Body of pancreas (tissue), 4 donors: ENCODE measurements at regions not wholly inside any gene's neighbourhood (a gene's known extent, or its start where the extent isn't known, plus 50 kb on each side); places are given as distances from the start of the nearest gene placed in this dataset.

ENCODE experiments used
- POLR2A ChIP-seq, 3 donors: fragments of 450-650 bp; IDR thresholded peaks; one replicate each; pipeline ENCODE4 v1.6.1; 2016; ENCODE audit warnings: antibody characterized with exemption in 3 of 3, mild to moderate bottlenecking in 2 of 3
- TF ChIP-seq, protein P1 (sequence below), 7 experiments: fragments of 450-650 bp in 4 of 7; fragments of 200-600 bp in 3 of 7; sonication (generic) in 3 of 7; IDR thresholded peaks; one replicate each; pipeline ENCODE4 v1.5.1; 2016 to 2019; ENCODE audit warnings: antibody characterized with exemption in 7 of 7

DNA sequence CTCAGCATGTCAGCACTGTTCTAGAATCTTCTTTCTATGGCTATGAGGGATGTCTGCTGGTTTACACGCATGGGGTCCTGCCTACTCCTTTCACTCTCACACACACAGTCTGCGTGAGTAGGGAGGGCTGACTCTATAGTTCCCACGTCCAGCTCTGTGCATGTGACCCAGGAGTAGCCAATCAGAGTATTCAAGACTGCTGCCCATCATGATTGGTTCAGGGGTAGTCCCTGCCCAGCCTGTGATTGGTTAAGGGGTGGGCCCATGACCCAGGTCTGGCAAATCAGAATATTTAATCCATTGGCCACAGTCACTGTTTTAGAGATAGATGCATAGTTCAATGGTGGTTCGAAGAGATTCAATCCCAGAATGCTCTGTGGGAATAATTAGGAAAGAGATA lies 151.3 kb upstream of the IRX3 start:
- TF ChIP-seq, protein P1, sequence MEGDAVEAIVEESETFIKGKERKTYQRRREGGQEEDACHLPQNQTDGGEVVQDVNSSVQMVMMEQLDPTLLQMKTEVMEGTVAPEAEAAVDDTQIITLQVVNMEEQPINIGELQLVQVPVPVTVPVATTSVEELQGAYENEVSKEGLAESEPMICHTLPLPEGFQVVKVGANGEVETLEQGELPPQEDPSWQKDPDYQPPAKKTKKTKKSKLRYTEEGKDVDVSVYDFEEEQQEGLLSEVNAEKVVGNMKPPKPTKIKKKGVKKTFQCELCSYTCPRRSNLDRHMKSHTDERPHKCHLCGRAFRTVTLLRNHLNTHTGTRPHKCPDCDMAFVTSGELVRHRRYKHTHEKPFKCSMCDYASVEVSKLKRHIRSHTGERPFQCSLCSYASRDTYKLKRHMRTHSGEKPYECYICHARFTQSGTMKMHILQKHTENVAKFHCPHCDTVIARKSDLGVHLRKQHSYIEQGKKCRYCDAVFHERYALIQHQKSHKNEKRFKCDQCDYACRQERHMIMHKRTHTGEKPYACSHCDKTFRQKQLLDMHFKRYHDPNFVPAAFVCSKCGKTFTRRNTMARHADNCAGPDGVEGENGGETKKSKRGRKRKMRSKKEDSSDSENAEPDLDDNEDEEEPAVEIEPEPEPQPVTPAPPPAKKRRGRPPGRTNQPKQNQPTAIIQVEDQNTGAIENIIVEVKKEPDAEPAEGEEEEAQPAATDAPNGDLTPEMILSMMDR (IDR thresholded peaks at IDR 0.05), result no peak
- no peak for TF ChIP-seq POLR2A (IDR thresholded peaks at IDR 0.05)
